Aorta (tissue), 5 donors: ENCODE measurements at regions not wholly inside any gene's neighbourhood (a gene's known extent, or its start where the extent isn't known, plus 50 kb on each side); places are given as distances from the start of the nearest gene placed in this dataset.

Experiments
- ATAC-seq: fragments of 200-7000 bp; cut with Tn5 transposase; one replicate; pipeline ENCODE4 v1.9.1; 2022; ENCODE audit warnings: moderate library complexity; ENCODE audit not compliant: low FRiP score
- DNase-seq, 2 donors: peaks; one replicate each; pipeline ENCODE4 v3.0.0-alpha.2; 2020
- H3K27ac ChIP-seq, 2 donors: one replicate each; pipeline ENCODE4 v1.5.1; 2013; ENCODE audit warnings: low read length in 2 of 2, mild to moderate bottlenecking in 2 of 2, moderate library complexity in 2 of 2, control low read depth in 1 of 2, inconsistent platforms in 1 of 2, low read depth in 1 of 2
- H3K27me3 ChIP-seq, 2 donors: one replicate each; pipeline ENCODE4 v1.6.1; 2013; ENCODE audit warnings: control low read depth in 1 of 2, low read length in 1 of 2, mild to moderate bottlenecking in 1 of 2, moderate library complexity in 1 of 2; ENCODE audit not compliant: insufficient read depth in 2 of 2, control insufficient read depth in 1 of 2
- H3K36me3 ChIP-seq, 2 donors: one replicate each; pipeline ENCODE4 v1.6.1; 2013; ENCODE audit warnings: control low read depth in 1 of 2, low read length in 1 of 2, mild to moderate bottlenecking in 1 of 2; ENCODE audit not compliant: insufficient read depth in 2 of 2, control insufficient read depth in 1 of 2
- H3K4me1 ChIP-seq, 2 donors: one replicate each; pipeline ENCODE4 v1.6.1; 2013; ENCODE audit warnings: low read length in 2 of 2, control low read depth in 1 of 2, mild to moderate bottlenecking in 1 of 2, moderate library complexity in 1 of 2; ENCODE audit not compliant: insufficient read depth in 2 of 2, control insufficient read depth in 1 of 2
- H3K4me3 ChIP-seq, 2 donors: one replicate each; pipeline ENCODE4 v1.5.1; 2013; ENCODE audit warnings: low read length in 2 of 2, control low read depth in 1 of 2, mild to moderate bottlenecking in 1 of 2
- H3K9me3 ChIP-seq: one replicate; pipeline ENCODE4 v1.6.1; 2013; ENCODE audit warnings: mild to moderate bottlenecking, low read length; ENCODE audit not compliant: control insufficient read depth
- WGBS, 2 donors: extraction: QIAGEN DNeasy Blood & Tissue Kit; methylation state at CpG; one replicate each; pipeline ENCODE4 v1.1.7; 2013; 5-methylcytosine and 5-hydroxymethylcytosine counted together
- intact Hi-C, 2 donors: fragments of 100-400 bp; cut with DNase I; formaldehyde crosslinking; loops; one replicate each; pipeline versions ENCODE4 v1.14.2 to v1.15.0; 2022
- donor health status: healthy with polysubstance abuse.
- donor health status: Bipolar disorder and iron deficiency.
- donor health status: DM: no; HTN: no; CAD: no.
- donor health status: DM: no; HTN: no; CAD: no.
- donor health status: DM: yes; HTN: yes; CAD: no.

- intact Hi-C loops, result no loop called here
- Histone ChIP-seq H3K36me3 (no peaks in the 10 kb centered on the region), H3K27me3 (no peaks in the 10 kb centered on the region), H3K9me3 (no peaks in the 10 kb centered on the region), H3K4me3 (no peak overlapping the region), H3K27ac (no peak overlapping the region), H3K4me1 (no peaks in the 10 kb centered on the region)
- ATAC-seq (no peak), DNase-seq (no peak)
- 41 to 46% methylated on average over 5 of the region's 5 CpGs for WGBS, 2 donors
Measured at GRCh38 chr1:238466459-238466858, 575.7 kb upstream of the ZP4 start.

GRCh38 chr1:238465449-238465848 lies 574.7 kb upstream of the ZP4 start:
- H3K9me3 ChIP-seq, result no peaks in the 10 kb centered on the region
- 60 to 69% methylated on average over 3 of the region's 3 CpGs for WGBS, 2 donors
- DNase-seq (no peak), ATAC-seq (no peak)
- no peak overlapping the region for H3K27ac ChIP-seq
- no peaks in the 10 kb centered on the region for H3K36me3 ChIP-seq
- H3K4me3 ChIP-seq, result no peak overlapping the region
- H3K4me1 ChIP-seq, result no peaks in the 10 kb centered on the region
- intact Hi-C loops, result no loop called here
- H3K27me3 ChIP-seq, result no peaks in the 10 kb centered on the region

- H3K4me1 ChIP-seq, result no peaks in the 10 kb centered on the region
- H3K9me3 ChIP-seq, result no peaks in the 10 kb centered on the region
- DNase-seq (no peak), ATAC-seq (no peak)
- H3K27ac ChIP-seq, result no peak overlapping the region
- no peaks in the 10 kb centered on the region for H3K36me3 ChIP-seq
- H3K27me3 ChIP-seq, result no peaks in the 10 kb centered on the region
- H3K4me3 ChIP-seq, result no peak overlapping the region
- intact Hi-C loops, result no loop called here
- 58 to 60% methylated on average over 5 of the region's 5 CpGs for WGBS, 2 donors
Measured at GRCh38 chr1:238458899-238459298, 568.2 kb upstream of the ZP4 start.

DNA sequence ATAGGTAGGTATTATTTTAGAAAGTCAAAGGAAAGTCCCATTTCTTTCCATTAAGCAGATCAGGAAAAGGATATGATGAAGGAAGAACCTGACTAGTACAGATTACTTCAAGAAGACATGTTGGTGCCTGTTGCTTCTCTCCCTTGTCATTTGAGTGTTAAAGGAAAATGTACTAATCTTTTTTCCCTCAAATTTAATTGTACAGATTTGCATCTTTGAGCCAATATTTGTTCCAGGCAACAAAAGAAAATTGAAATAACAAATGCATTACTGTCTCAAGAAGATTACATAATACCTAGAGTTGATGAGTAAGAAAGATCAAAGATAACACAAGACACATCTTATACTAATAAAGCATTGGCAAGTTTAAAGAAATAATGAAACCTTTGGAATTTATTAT lies 566.9 kb upstream of the ZP4 start:
- no peak for DNase-seq
- Histone ChIP-seq H3K27ac (no peak overlapping the region), H3K9me3 (no peaks in the 10 kb centered on the region), H3K27me3 (no peaks in the 10 kb centered on the region), H3K4me1 (no peaks in the 10 kb centered on the region), H3K4me3 (no peak overlapping the region), H3K36me3 (no peaks in the 10 kb centered on the region)
- ATAC-seq, result no peak
- intact Hi-C loops, result no loop called here

DNA sequence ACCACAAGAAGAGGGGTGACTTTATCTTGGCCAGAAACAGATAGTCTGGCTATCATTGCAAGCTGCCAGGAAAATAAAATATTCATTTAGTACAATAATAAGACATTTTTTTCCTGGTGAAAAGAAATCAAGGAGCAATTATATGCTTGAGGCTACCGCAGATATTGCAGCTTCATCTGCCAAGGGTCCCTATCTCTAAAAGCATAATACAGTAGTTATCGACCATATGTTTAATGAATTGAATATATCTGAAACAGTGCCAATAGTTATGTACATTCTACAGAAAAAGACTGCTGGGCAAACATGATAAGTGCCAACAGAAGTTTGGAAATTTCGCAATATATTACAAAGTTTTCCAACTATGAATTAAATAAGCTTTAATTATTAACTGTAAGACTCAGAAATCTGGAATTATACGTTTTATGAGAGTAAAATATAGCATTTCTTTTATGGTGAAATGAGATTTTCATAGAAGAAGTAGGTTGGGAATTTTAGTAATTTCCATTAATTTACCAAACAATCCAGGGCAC lies 561.1 kb upstream of the ZP4 start:
- H3K4me3 ChIP-seq, result no peak overlapping the region
- H3K27ac ChIP-seq, result no peak overlapping the region
- H3K9me3 ChIP-seq, result no peaks in the 10 kb centered on the region
- no peak for ATAC-seq
- intact Hi-C loops, result no loop called here
- no peaks in the 10 kb centered on the region for H3K36me3 ChIP-seq
- no peak for DNase-seq
- no peaks in the 10 kb centered on the region for H3K27me3 ChIP-seq
- 68 to 74% methylated on average over 4 of the region's 4 CpGs for WGBS, 2 donors
- H3K4me1 ChIP-seq, result no peaks in the 10 kb centered on the region

- no peak for DNase-seq
- H3K4me3 ChIP-seq, result no peak overlapping the region
- no peaks in the 10 kb centered on the region for H3K9me3 ChIP-seq
- no peaks in the 10 kb centered on the region for H3K4me1 ChIP-seq
- ATAC-seq, result no peak
- no peaks in the 10 kb centered on the region for H3K36me3 ChIP-seq
- H3K27me3 ChIP-seq, result no peaks in the 10 kb centered on the region
- no peak overlapping the region for H3K27ac ChIP-seq
- intact Hi-C loops, result no loop called here
Measured at GRCh38 chr1:238450976-238451375, 560.3 kb upstream of the ZP4 start.

DNA sequence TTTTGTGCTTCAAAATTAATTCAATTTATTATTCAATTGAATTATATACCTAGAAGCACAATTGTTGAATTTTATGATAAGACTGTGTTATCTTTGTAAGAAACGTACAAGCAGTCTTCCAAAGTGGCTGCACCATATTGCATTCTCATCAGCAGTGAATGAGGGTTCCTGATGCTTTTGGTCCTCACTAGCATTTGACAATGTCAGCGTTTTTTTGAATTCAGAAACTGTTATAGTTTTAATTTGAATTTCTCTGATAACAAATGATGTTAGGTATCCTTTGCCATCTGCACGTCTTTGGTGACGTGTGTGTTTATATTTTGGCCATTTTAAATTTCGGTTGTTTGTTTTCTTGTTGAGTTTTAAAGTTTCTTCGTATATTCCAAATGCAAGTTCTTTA lies 553.0 kb upstream of the ZP4 start:
- no peak overlapping the region for H3K4me3 ChIP-seq
- no peaks in the 10 kb centered on the region for H3K4me1 ChIP-seq
- no peak for DNase-seq
- peaks cover 1% of the 10 kb centered on the region for H3K9me3 ChIP-seq
- 68 to 81% methylated on average over 6 of the region's 6 CpGs for WGBS, 2 donors
- no peaks in the 10 kb centered on the region for H3K36me3 ChIP-seq
- H3K27me3 ChIP-seq, result no peaks in the 10 kb centered on the region
- ATAC-seq, result no peak
- H3K27ac ChIP-seq, result no peak overlapping the region
- intact Hi-C loops, result no loop called here

DNA sequence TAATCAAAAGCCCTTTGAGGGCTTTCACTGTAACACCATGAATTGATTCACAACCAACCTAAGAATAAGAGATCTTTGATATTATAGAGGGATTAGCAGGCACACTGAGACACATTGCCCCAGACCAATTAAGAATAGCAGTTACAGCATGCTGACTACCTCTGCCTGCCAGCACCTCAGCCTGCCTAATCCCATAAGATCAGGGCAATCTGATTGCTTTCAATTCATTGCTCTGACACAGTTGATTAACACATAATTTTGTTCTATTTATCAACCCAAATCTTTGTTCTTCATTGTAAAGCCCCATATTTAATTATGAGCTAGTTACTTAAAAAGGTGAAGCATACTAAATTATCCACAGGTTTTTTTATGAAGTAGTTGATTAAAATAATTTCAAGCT lies 548.8 kb upstream of the ZP4 start:
- no peak overlapping the region for H3K4me3 ChIP-seq
- intact Hi-C loops, result no loop called here
- no peaks in the 10 kb centered on the region for H3K36me3 ChIP-seq
- no peak overlapping the region for H3K27ac ChIP-seq
- no peaks in the 10 kb centered on the region for H3K27me3 ChIP-seq
- no peaks in the 10 kb centered on the region for H3K9me3 ChIP-seq
- H3K4me1 ChIP-seq, result no peaks in the 10 kb centered on the region
- no peak for ATAC-seq
- DNase-seq, result no peak

DNA sequence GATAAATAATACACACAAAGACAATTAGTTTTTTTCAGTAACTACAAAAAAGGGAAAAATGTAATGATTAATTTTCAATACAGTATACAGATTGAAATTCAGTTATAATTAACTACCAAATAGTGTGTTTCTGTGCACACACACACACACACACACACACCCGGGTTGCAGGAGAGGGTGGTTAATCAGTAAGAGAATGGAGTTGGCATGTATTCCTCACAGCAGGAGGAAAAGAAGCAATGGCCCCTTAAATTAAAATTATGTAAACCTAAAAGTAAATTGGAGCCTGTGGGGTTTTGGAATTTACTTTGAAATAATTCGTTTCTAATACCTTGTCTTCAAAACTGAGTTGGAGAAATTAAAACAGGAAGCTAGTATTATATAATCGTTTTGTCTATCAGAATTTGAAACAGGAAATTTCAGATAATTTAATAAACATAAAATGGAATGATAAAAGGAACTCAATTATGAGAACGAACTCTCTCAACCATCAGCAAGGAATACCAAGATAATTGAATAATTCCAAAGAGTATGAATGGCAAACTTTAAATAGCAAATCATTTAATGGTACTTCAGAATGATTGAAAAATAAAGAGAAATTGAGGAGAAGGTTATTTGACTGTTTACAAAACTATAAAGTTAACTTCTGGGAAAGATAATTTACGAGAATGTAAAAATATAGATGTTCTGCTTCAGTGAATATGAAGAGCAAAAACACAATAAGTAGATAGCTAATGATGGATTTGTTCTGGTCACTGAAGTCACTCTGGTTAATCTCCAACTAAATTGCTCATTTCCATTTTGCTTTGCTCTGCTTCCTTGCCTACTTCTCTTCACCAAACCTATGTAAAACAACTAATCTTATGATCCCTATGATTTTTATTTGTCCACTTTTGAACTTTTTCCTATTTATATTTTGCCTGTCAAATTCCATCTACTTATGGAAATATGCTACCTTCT lies 547.9 kb upstream of the ZP4 start:
- Histone ChIP-seq H3K27me3 (no peaks in the 10 kb centered on the region), H3K27ac (no peak overlapping the region), H3K9me3 (no peaks in the 10 kb centered on the region), H3K4me3 (no peak overlapping the region), H3K36me3 (no peaks in the 10 kb centered on the region), H3K4me1 (no peaks in the 10 kb centered on the region)
- intact Hi-C loops, result no loop called here
- ATAC-seq (no peak), DNase-seq (no peak)
- 47 to 60% methylated on average over 5 of the region's 5 CpGs for WGBS, 2 donors
